ENCODE measurements at regions not wholly inside any gene's neighbourhood (a gene's known extent, or its start where the extent isn't known, plus 50 kb on each side); places are given as distances from the start of the nearest gene placed in this dataset.

DNA sequence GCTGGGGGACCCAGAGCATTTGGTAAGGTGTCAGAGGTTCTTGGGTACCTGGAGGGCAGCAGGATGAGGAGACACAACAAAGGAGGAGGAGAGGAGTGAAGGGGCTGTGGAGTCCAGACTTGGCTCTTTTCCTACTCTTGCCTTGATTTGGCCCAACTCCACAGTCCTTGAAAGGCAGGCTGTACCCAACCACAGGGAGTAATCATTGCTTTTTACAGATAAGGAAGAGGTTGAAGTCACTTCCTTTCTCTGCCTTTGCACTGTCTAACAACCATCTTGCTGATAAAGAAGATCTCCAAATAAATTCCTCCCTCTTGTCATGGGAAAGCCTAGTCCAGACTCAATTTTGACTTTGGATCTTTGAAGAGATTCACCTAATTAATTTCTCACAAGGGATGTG lies 226.8 kb upstream of the HMGA2 start:
- Histone ChIP-seq H3K27ac (no peak overlapping the region), H3K4me1 (peaks cover 0 to 3% of the 10 kb centered on the region in 2 donors), H3K4me3 (no peak overlapping the region), H3K9me3 (no peaks in the 10 kb centered on the region), H3K27me3 (no peaks in the 10 kb centered on the region), H3K36me3 (no peaks in the 10 kb centered on the region)
- TF ChIP-seq, protein P1, sequence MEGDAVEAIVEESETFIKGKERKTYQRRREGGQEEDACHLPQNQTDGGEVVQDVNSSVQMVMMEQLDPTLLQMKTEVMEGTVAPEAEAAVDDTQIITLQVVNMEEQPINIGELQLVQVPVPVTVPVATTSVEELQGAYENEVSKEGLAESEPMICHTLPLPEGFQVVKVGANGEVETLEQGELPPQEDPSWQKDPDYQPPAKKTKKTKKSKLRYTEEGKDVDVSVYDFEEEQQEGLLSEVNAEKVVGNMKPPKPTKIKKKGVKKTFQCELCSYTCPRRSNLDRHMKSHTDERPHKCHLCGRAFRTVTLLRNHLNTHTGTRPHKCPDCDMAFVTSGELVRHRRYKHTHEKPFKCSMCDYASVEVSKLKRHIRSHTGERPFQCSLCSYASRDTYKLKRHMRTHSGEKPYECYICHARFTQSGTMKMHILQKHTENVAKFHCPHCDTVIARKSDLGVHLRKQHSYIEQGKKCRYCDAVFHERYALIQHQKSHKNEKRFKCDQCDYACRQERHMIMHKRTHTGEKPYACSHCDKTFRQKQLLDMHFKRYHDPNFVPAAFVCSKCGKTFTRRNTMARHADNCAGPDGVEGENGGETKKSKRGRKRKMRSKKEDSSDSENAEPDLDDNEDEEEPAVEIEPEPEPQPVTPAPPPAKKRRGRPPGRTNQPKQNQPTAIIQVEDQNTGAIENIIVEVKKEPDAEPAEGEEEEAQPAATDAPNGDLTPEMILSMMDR (IDR thresholded peaks at IDR 0.05), result no peak
- intact Hi-C loops (cut with DNase I), result no loop called here
- no peak for DNase-seq (ENCODE audit: low spot score in 2 of 2)

DNA sequence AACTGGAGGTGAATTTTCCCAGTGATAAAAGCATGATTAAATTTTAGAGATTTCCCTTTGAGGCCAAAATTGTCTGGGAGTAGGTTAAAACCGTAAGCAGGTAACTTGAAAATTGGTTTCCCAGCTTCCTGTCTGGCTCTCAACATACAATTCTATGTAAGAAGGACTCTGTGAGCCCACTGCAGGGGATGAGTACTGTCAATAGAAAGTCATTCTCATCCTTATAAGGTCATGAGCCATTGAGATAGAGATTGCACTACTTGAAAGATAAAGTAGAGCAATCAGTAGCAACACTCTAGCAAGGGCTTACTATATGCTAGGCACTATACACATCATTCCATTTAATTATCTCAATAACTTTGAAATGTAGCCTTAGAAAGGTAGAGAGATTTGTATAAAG lies 225.6 kb upstream of the HMGA2 start:
- TF ChIP-seq, protein P1 (IDR thresholded peaks at IDR 0.05), result no peak
- H3K36me3 ChIP-seq, result no peaks in the 10 kb centered on the region
- peaks cover 3 to 4% of the 10 kb centered on the region in 2 donors for H3K4me1 ChIP-seq
- H3K27ac ChIP-seq, result no peak overlapping the region
- H3K27me3 ChIP-seq, result no peaks in the 10 kb centered on the region
- H3K9me3 ChIP-seq, result no peaks in the 10 kb centered on the region
- intact Hi-C loops (cut with DNase I), result no loop called here
- DNase-seq (ENCODE audit: low spot score in 2 of 2), result no peak
- no peak overlapping the region for H3K4me3 ChIP-seq

DNA sequence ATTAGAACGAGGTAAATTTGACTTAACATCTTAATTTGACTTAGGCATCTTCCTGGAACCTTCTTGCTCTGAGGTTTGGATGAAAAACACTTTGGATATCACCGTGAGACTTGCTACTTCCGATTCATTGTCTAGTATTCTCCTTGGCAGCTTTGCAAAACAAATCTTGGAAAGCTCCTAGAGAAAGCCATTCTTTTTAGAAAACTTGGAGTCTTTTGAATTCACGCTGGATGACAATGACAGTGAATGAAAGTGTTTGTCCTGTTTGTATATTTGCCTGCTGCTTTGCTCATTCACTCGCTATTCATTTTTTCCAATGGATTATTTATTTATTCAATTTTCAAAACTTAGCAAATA lies 222.1 kb upstream of the HMGA2 start:
- Histone ChIP-seq H3K4me3 (no peak overlapping the region), H3K36me3 (no peaks in the 10 kb centered on the region), H3K4me1 (peaks cover 3 to 4% of the 10 kb centered on the region in 2 donors), H3K9me3 (no peaks in the 10 kb centered on the region), H3K27me3 (no peaks in the 10 kb centered on the region), H3K27ac (no peak overlapping the region)
- TF ChIP-seq, protein P1 (IDR thresholded peaks at IDR 0.05), result no peak
- intact Hi-C loops (cut with DNase I), result loop anchor here (1.0 to 5.0 kb wide), 5 partner anchors 45 to 505 kb away; no protein-coding TSS in a partner anchor
- DNase-seq (ENCODE audit: low spot score in 2 of 2), result no peak

DNA sequence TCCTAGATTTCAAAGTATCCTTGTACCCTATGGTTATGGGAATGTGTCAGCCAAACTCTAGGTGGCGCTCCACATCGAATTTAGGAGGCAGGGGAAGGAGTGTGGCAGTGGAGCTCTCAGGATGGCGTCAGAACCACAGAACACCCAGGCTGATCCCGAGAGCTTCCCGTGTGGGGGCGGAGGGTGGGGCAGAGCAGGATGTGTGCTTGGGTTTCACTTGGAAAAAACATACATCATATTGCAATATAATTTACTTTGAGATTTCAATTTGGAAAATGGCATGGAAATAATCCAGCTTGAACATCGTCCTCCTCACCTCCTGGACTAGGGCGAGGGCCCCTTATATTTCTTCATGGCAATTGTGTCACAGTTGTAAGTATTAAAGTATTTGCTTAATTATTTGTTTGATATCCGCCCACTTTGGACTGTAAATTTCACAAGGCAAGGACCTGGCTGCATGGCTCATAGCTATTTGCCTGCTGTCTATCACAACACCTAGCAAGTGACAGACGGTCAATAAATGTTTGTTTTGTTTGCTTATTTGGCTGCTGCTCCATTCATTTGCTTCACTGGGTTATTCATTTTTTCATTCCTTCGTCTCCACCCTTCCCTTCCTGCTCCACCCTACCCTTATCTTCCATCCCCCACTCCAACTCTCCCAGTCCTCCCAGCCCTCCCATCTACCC lies 221.5 kb upstream of the HMGA2 start:
- peak overlapping the region; percentile 35 to 47 for H3K27ac ChIP-seq
- H3K4me3 ChIP-seq, result peak overlapping the region in 1 of 2 donors; percentile 47

DNA sequence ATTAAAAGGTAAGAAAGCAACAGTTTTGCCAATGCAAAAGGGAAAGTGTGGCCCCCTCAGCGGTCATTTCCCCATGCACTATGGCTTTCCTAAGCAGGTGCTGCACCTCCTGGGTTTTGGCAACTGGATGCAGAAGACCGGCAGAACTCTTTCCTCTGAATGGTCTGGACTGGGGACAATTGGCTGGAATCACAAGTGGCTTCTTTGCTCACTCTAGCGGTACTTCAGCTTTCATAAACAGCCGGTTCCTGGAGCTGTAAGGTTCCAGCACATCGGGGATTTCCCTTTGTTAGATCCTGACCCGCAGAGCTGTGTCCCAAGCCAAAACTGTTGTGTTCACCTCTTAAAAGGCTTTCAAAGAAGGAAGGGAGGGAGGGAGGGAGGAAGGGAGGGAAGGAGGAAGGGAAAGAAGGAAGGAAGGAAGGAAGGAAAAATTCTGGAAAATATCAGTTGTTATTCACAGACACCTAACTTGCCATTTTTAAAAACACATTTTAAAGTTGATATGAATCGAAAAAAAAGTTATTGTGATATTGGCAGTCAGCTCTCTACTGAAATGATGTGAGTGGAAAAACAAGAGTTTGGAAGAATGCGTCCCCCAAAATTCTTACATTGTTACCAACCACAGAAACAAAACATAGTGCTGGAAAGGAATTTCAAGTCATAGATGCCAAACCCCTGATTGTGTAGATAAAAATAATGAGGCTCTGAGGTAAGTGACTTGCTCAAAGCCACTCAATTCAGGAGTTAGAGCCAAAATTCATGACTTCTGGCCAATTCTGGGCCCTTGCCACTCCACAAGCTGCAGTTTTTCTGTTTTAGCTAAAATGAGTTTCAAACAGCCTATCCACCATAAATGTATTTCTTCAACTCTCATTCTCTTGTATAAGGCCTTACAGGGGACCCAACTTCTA lies 220.6 kb upstream of the HMGA2 start:
- DNase-seq (ENCODE audit: low spot score in 2 of 2), result peak in 1 of 2 donors; percentile 65
- Histone ChIP-seq H3K36me3 (no peaks in the 10 kb centered on the region), H3K27ac (peak overlapping the region; percentile 35 to 47), H3K4me1 (peaks cover 3 to 4% of the 10 kb centered on the region in 2 donors), H3K9me3 (no peaks in the 10 kb centered on the region), H3K27me3 (no peaks in the 10 kb centered on the region), H3K4me3 (peak overlapping the region in 1 of 2 donors; percentile 47)
- TF ChIP-seq, protein P1 (IDR thresholded peaks at IDR 0.05), result no peak
- intact Hi-C loops (cut with DNase I), result loop anchor here (2.0 to 5.0 kb wide), 4 partner anchors 47 to 503 kb away; no protein-coding TSS in a partner anchor

More for the DNA sequence above, 221.5 kb upstream of the HMGA2 start:
- peak; percentile 10 to 82 for DNase-seq (ENCODE audit: low spot score in 2 of 2)
- no peaks in the 10 kb centered on the region for H3K36me3 ChIP-seq
- TF ChIP-seq, protein P1 (IDR thresholded peaks at IDR 0.05), result peak; percentile 71 to 77 (median 76)
- H3K27me3 ChIP-seq, result no peaks in the 10 kb centered on the region
- no peaks in the 10 kb centered on the region for H3K9me3 ChIP-seq
- H3K4me1 ChIP-seq, result peaks cover 3 to 4% of the 10 kb centered on the region in 2 donors
- intact Hi-C loops (cut with DNase I), result loop anchor here (1.0 to 5.0 kb wide), 5 partner anchors 46 to 504 kb away; no protein-coding TSS in a partner anchor
